ENCODE measurements at regions not wholly inside any gene's neighbourhood (a gene's known extent, or its start where the extent isn't known, plus 50 kb on each side); places are given as distances from the start of the nearest gene placed in this dataset.

DNA sequence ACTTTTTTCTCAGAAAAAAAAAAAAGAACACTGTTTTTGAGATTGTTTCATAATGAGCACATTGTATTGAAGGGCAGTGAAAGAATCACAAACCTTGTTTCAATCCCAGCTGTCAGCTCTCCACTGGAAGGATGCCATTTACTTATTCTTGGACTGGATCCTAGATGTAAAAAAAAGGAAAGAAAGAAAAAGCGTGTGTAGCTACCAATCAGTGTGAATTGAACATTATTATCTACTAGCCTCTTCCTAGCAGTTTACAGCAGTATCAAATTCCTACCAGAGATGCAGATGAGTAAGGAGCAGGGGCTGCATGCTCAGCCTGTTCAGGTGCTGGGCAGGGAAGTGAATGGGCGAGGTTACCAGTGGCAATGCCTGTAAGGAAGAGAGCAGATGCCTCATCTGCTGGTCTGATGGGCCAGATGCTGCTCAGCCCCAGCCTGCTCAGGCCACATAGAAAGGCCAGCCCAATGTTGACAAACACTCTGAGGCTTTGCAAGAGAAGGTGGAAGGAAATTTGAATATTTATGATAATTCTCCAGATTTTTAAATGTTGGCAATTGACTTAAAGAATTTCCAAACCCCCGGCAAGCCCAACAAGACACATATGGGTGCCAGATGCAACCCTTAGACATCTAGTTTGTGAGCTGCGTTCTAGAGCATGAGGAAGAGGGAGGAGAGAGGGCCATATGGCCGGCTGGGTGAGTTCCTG is 189.5 kb downstream of the IBTK start:
- CTCF ChIA-PET: no interaction called here
- Mint-ChIP-seq H3K36me3 (ENCODE audit: low read depth) (no peaks in the 10 kb centered on the region), H3K4me1 (no peaks in the 10 kb centered on the region), H3K4me3 (no peak overlapping the region), H3K9me3 (no peaks in the 10 kb centered on the region), H3K27me3 (no peaks in the 10 kb centered on the region), H3K27ac (no peak overlapping the region)
- no peak for DNase-seq
- POLR2A ChIA-PET: no interaction called here

DNA sequence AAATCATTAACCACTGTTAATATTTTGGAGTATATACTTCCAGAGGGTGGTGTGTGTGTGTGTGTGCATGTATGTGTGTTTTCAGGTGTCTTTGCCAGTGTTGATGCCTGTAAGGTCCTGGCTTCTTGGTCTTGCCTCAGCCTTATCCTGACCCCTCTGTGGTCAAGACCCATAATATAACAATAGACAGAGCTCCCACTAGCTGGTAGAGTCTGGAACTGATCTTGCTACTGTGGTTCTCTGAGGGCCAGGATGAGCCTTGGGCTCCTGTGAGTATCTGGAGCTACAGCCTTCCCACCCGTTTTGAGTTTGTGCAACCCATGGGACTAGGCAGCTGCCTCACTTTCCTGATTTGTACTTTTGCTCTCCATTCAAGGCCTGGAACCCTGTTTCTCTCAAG is 191.0 kb downstream of the IBTK start:
- Mint-ChIP-seq H3K4me3 (no peak overlapping the region), H3K27me3 (no peaks in the 10 kb centered on the region), H3K9me3 (no peaks in the 10 kb centered on the region), H3K36me3 (ENCODE audit: low read depth) (no peaks in the 10 kb centered on the region), H3K27ac (no peak overlapping the region), H3K4me1 (no peaks in the 10 kb centered on the region)
- POLR2A ChIA-PET: no interaction called here
- CTCF ChIA-PET: interaction anchor here (1.3 kb wide), 1 partner anchor 14 kb away, joined by 4 read pairs; no protein-coding TSS in a partner anchor
- no peak for DNase-seq

- H3K27me3 Mint-ChIP-seq: peaks cover 1% of the 10 kb centered on the region
- H3K36me3 Mint-ChIP-seq (ENCODE audit: low read depth): no peaks in the 10 kb centered on the region
- H3K4me1 Mint-ChIP-seq: no peaks in the 10 kb centered on the region
- POLR2A ChIA-PET: no interaction called here
- CTCF ChIA-PET: no interaction called here
- DNase-seq: no peak
- H3K4me3 Mint-ChIP-seq: no peak overlapping the region
- H3K9me3 Mint-ChIP-seq: no peaks in the 10 kb centered on the region
- H3K27ac Mint-ChIP-seq: no peak overlapping the region
Measured at GRCh38 chr6:82045965-82046756, 201.4 kb downstream of the IBTK start.

- no peak for DNase-seq
Measured at GRCh38 chr6:82040405-82041221, 206.9 kb downstream of the IBTK start.

GRCh38 chr6:82038631-82039030 is 208.9 kb downstream of the IBTK start:
- Mint-ChIP-seq H3K9me3 (no peaks in the 10 kb centered on the region), H3K4me3 (no peak overlapping the region), H3K36me3 (ENCODE audit: low read depth) (no peaks in the 10 kb centered on the region), H3K27me3 (peaks cover 2% of the 10 kb centered on the region), H3K4me1 (no peaks in the 10 kb centered on the region), H3K27ac (no peak overlapping the region)
- DNase-seq: no peak
- ChIA-PET CTCF (no interaction called here), POLR2A (no interaction called here)

More at GRCh38 chr6:82040405-82041221, 206.9 kb downstream of the IBTK start:
- Mint-ChIP-seq H3K4me1 (no peaks in the 10 kb centered on the region), H3K4me3 (no peak overlapping the region), H3K36me3 (ENCODE audit: low read depth) (no peaks in the 10 kb centered on the region), H3K27me3 (peaks cover 3% of the 10 kb centered on the region), H3K27ac (no peak overlapping the region), H3K9me3 (no peaks in the 10 kb centered on the region)
- ChIA-PET CTCF (interaction anchor here (0.7 kb wide), 2 partner anchors 34 to 1230 kb away, joined by 3 read pairs; no protein-coding TSS in a partner anchor), POLR2A (no interaction called here)

GRCh38 chr6:82035526-82035925 is 212.0 kb downstream of the IBTK start:
- H3K36me3 Mint-ChIP-seq (ENCODE audit: low read depth): no peaks in the 10 kb centered on the region
- POLR2A ChIA-PET: no interaction called here
- no peak overlapping the region for H3K27ac Mint-ChIP-seq
- H3K9me3 Mint-ChIP-seq: no peaks in the 10 kb centered on the region
- peaks cover 2% of the 10 kb centered on the region for H3K27me3 Mint-ChIP-seq
- CTCF ChIA-PET: no interaction called here
- no peaks in the 10 kb centered on the region for H3K4me1 Mint-ChIP-seq
- no peak for DNase-seq
- H3K4me3 Mint-ChIP-seq: no peak overlapping the region

- H3K4me1 Mint-ChIP-seq: no peaks in the 10 kb centered on the region
- POLR2A ChIA-PET: no interaction called here
- peaks cover under 1% of the 10 kb centered on the region for H3K27me3 Mint-ChIP-seq
- H3K27ac Mint-ChIP-seq: no peak overlapping the region
- no peak overlapping the region for H3K4me3 Mint-ChIP-seq
- H3K9me3 Mint-ChIP-seq: no peaks in the 10 kb centered on the region
- DNase-seq: no peak
- no peaks in the 10 kb centered on the region for H3K36me3 Mint-ChIP-seq (ENCODE audit: low read depth)
- CTCF ChIA-PET: interaction anchor here (0.6 kb wide), 1 partner anchor 206 kb away, joined by 3 read pairs; no protein-coding TSS in a partner anchor
Measured at GRCh38 chr6:82033631-82034211, 213.8 kb downstream of the IBTK start.

DNA sequence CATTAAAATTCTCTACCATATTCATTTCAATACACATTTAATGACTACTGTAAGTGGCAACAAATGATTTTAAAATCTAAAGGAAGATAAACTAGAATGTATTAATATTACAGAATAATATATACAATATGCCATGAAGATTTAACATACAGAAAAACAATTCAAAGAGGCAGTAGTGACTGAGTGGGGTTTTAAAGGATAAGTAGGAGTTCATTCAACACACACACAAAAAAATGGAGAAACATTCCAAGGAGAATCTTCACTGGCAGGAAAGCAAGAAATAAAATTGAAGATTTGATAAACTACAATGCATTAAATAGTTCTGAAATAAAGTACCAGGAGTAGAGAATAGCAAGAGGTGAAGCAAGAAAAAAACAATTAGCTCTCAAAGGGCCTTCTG is 215.1 kb downstream of the IBTK start:
- DNase-seq: no peak
- Mint-ChIP-seq H3K36me3 (ENCODE audit: low read depth) (no peaks in the 10 kb centered on the region), H3K27ac (no peak overlapping the region), H3K9me3 (no peaks in the 10 kb centered on the region), H3K4me3 (no peak overlapping the region), H3K27me3 (no peaks in the 10 kb centered on the region), H3K4me1 (no peaks in the 10 kb centered on the region)
- ChIA-PET CTCF (no interaction called here), POLR2A (no interaction called here)

- DNase-seq: no peak
- no peak overlapping the region for H3K27ac Mint-ChIP-seq
- ChIA-PET POLR2A (no interaction called here), CTCF (no interaction called here)
- no peaks in the 10 kb centered on the region for H3K4me1 Mint-ChIP-seq
- H3K27me3 Mint-ChIP-seq: no peaks in the 10 kb centered on the region
- no peaks in the 10 kb centered on the region for H3K9me3 Mint-ChIP-seq
- H3K4me3 Mint-ChIP-seq: no peak overlapping the region
- no peaks in the 10 kb centered on the region for H3K36me3 Mint-ChIP-seq (ENCODE audit: low read depth)
Measured at GRCh38 chr6:82030761-82031503, 216.6 kb downstream of the IBTK start.

- Mint-ChIP-seq H3K4me1 (no peaks in the 10 kb centered on the region), H3K36me3 (ENCODE audit: low read depth) (no peaks in the 10 kb centered on the region), H3K9me3 (no peaks in the 10 kb centered on the region), H3K27ac (no peak overlapping the region), H3K27me3 (no peaks in the 10 kb centered on the region), H3K4me3 (no peak overlapping the region)
- POLR2A ChIA-PET: no interaction called here
- DNase-seq: no peak
- CTCF ChIA-PET: no interaction called here
Measured at GRCh38 chr6:82030301-82030700, 217.2 kb downstream of the IBTK start.

- H3K27me3 Mint-ChIP-seq: no peaks in the 10 kb centered on the region
- ChIA-PET POLR2A (no interaction called here), CTCF (no interaction called here)
- no peaks in the 10 kb centered on the region for H3K36me3 Mint-ChIP-seq (ENCODE audit: low read depth)
- H3K27ac Mint-ChIP-seq: no peak overlapping the region
- DNase-seq: no peak
- H3K4me1 Mint-ChIP-seq: no peaks in the 10 kb centered on the region
- no peaks in the 10 kb centered on the region for H3K9me3 Mint-ChIP-seq
- no peak overlapping the region for H3K4me3 Mint-ChIP-seq
Measured at GRCh38 chr6:82025271-82025670, 222.3 kb downstream of the IBTK start.

- no peaks in the 10 kb centered on the region for H3K27me3 Mint-ChIP-seq
- H3K9me3 Mint-ChIP-seq: no peaks in the 10 kb centered on the region
- H3K27ac Mint-ChIP-seq: no peak overlapping the region
- DNase-seq: no peak
- no peaks in the 10 kb centered on the region for H3K4me1 Mint-ChIP-seq
- no peaks in the 10 kb centered on the region for H3K36me3 Mint-ChIP-seq (ENCODE audit: low read depth)
- POLR2A ChIA-PET: no interaction called here
- CTCF ChIA-PET: no interaction called here
- H3K4me3 Mint-ChIP-seq: no peak overlapping the region
Measured at GRCh38 chr6:82022614-82023129, 224.9 kb downstream of the IBTK start.
